ENCODE measurements at regions not wholly inside any gene's neighbourhood (a gene's known extent, or its start where the extent isn't known, plus 50 kb on each side); places are given as distances from the start of the nearest gene placed in this dataset.

GRCh38 chr14:105888784-105889665 lies 362.6 kb downstream of the TMEM121 start:
- no peaks in the 10 kb centered on the region for H3K36me3 Mint-ChIP-seq
- Histone ChIP-seq H3K27me3 (ENCODE audit: control insufficient read depth, insufficient read depth, low read length) (no peaks in the 10 kb centered on the region), H3K4me1 (ENCODE audit: control insufficient read depth, insufficient read depth, low read length) (peaks cover 8% of the 10 kb centered on the region), H3K4me3 (ENCODE audit: low read length) (no peak overlapping the region), H3K9me3 (ENCODE audit: control insufficient read depth, insufficient read depth, low read length) (no peaks in the 10 kb centered on the region), H3K36me3 (ENCODE audit: control insufficient read depth, insufficient read depth, low read length) (no peaks in the 10 kb centered on the region), H3K27ac (ENCODE audit: low read length) (no peak overlapping the region)
- H3K4me3 Mint-ChIP-seq = no peak overlapping the region
- DNase-seq (peak in 1 of 2 donors; percentile 3), ATAC-seq (no peak)
- WGBS (ENCODE audit: insufficient coverage) = 65% methylated on average over 20 of the region's 20 CpGs
- H3K9me3 Mint-ChIP-seq = no peaks in the 10 kb centered on the region
- intact Hi-C loops (cut with micrococcal nuclease) = no loop called here
- peaks cover 8 to 17% of the 10 kb centered on the region in 2 donors for H3K27me3 Mint-ChIP-seq (ENCODE audit: low read depth in 2 of 2)
- no peaks in the 10 kb centered on the region for H3K4me1 Mint-ChIP-seq
- no peak overlapping the region for H3K27ac Mint-ChIP-seq
- TF ChIP-seq CTCF (IDR thresholded peaks at IDR 0.05) = no peak

- H3K4me1 ChIP-seq (ENCODE audit: control insufficient read depth, insufficient read depth, low read length) = peaks cover 8% of the 10 kb centered on the region
- no peaks in the 10 kb centered on the region for H3K9me3 ChIP-seq (ENCODE audit: control insufficient read depth, insufficient read depth, low read length)
- no peak overlapping the region for H3K4me3 Mint-ChIP-seq
- DNase-seq (peak in 1 of 2 donors; percentile 12), ATAC-seq (no peak)
- H3K27me3 Mint-ChIP-seq (ENCODE audit: low read depth in 2 of 2) = peaks cover 11 to 17% of the 10 kb centered on the region in 2 donors
- no peak overlapping the region for H3K27ac ChIP-seq (ENCODE audit: low read length)
- H3K4me3 ChIP-seq (ENCODE audit: low read length) = no peak overlapping the region
- no peak for TF ChIP-seq CTCF (IDR thresholded peaks at IDR 0.05)
- no peaks in the 10 kb centered on the region for H3K36me3 ChIP-seq (ENCODE audit: control insufficient read depth, insufficient read depth, low read length)
- H3K27ac Mint-ChIP-seq = no peak overlapping the region
- no peaks in the 10 kb centered on the region for H3K36me3 Mint-ChIP-seq
- no peaks in the 10 kb centered on the region for H3K9me3 Mint-ChIP-seq
- H3K4me1 Mint-ChIP-seq = no peaks in the 10 kb centered on the region
- WGBS (ENCODE audit: insufficient coverage) = 25% methylated on average over 10 of the region's 10 CpGs
- no peaks in the 10 kb centered on the region for H3K27me3 ChIP-seq (ENCODE audit: control insufficient read depth, insufficient read depth, low read length)
- intact Hi-C loops (cut with micrococcal nuclease) = no loop called here
Observed at GRCh38 chr14:105889666-105890473, 363.5 kb downstream of the TMEM121 start.

GRCh38 chr14:105890474-105891220 lies 364.3 kb downstream of the TMEM121 start:
- no peak overlapping the region for H3K27ac ChIP-seq (ENCODE audit: low read length)
- H3K4me3 ChIP-seq (ENCODE audit: low read length) = no peak overlapping the region
- peaks cover 8% of the 10 kb centered on the region for H3K4me1 ChIP-seq (ENCODE audit: control insufficient read depth, insufficient read depth, low read length)
- H3K27me3 ChIP-seq (ENCODE audit: control insufficient read depth, insufficient read depth, low read length) = no peaks in the 10 kb centered on the region
- Mint-ChIP-seq H3K4me1 (no peaks in the 10 kb centered on the region), H3K36me3 (no peaks in the 10 kb centered on the region), H3K27me3 (ENCODE audit: low read depth in 2 of 2) (peaks cover 13 to 17% of the 10 kb centered on the region in 2 donors), H3K27ac (no peak overlapping the region), H3K9me3 (no peaks in the 10 kb centered on the region), H3K4me3 (no peak overlapping the region)
- ATAC-seq = no peak
- TF ChIP-seq CTCF (IDR thresholded peaks at IDR 0.05) = no peak
- DNase-seq = peak in 1 of 2 donors; percentile 9
- no peaks in the 10 kb centered on the region for H3K36me3 ChIP-seq (ENCODE audit: control insufficient read depth, insufficient read depth, low read length)
- H3K9me3 ChIP-seq (ENCODE audit: control insufficient read depth, insufficient read depth, low read length) = no peaks in the 10 kb centered on the region
- intact Hi-C loops (cut with micrococcal nuclease) = no loop called here
- WGBS (ENCODE audit: insufficient coverage) = 51% methylated on average over 18 of the region's 18 CpGs

Data from natural killer cell (primary cell).